ENCODE measurements at regions not wholly inside any gene's neighbourhood (a gene's known extent, or its start where the extent isn't known, plus 50 kb on each side); places are given as distances from the start of the nearest gene placed in this dataset.

GRCh38 chr10:3579845-3580244 is 205.2 kb downstream of the KLF6 start:
- no peak overlapping the region for H3K4me3 ChIP-seq
- ATAC-seq = no peak
- 19 to 23% (median 21%) methylated on average over 3 of the region's 3 CpGs for WGBS, 4 donors
- intact Hi-C loops (cut with DNase I) = no loop called here
- H3K9me3 ChIP-seq = no peaks in the 10 kb centered on the region
- no peaks in the 10 kb centered on the region for H3K36me3 ChIP-seq
- peaks cover 0 to 15% (median 6%) of the 10 kb centered on the region in 12 donors for H3K4me1 ChIP-seq
- H3K27ac ChIP-seq = no peak overlapping the region
- TF ChIP-seq POLR2A (IDR thresholded peaks at IDR 0.05) = no peak
- no peak for TF ChIP-seq CTCF (IDR thresholded peaks at IDR 0.05)
- DNase-seq = no peak
- H3K27me3 ChIP-seq = no peaks in the 10 kb centered on the region

- intact Hi-C loops (cut with DNase I) = no loop called here
- Histone ChIP-seq H3K9me3 (no peaks in the 10 kb centered on the region), H3K27me3 (no peaks in the 10 kb centered on the region)
These were observed 206.3 kb downstream of the KLF6 start for GRCh38 chr10:3578682-3579081.

GRCh38 chr10:3578159-3578558 is 206.8 kb downstream of the KLF6 start:
- DNase-seq (no peak), ATAC-seq (no peak)
- intact Hi-C loops (cut with DNase I) = no loop called here
- Histone ChIP-seq H3K4me3 (no peak overlapping the region), H3K9me3 (no peaks in the 10 kb centered on the region), H3K27me3 (no peaks in the 10 kb centered on the region), H3K4me1 (peaks cover 0 to 27% (median 8%) of the 10 kb centered on the region in 12 donors), H3K36me3 (no peaks in the 10 kb centered on the region), H3K27ac (no peak overlapping the region)
- no peak for TF ChIP-seq POLR2A (IDR thresholded peaks at IDR 0.05)
- TF ChIP-seq CTCF (IDR thresholded peaks at IDR 0.05) = no peak
- WGBS, 4 donors = 72 to 83% (median 78%) methylated on average over 3 of the region's 3 CpGs

More at GRCh38 chr10:3578682-3579081, 206.3 kb downstream of the KLF6 start:
- H3K4me3 ChIP-seq = no peak overlapping the region
- peaks cover 0 to 26% (median 8%) of the 10 kb centered on the region in 12 donors for H3K4me1 ChIP-seq
- DNase-seq = no peak
- no peak for TF ChIP-seq POLR2A (IDR thresholded peaks at IDR 0.05)
- no peak for TF ChIP-seq CTCF (IDR thresholded peaks at IDR 0.05)
- H3K36me3 ChIP-seq = no peaks in the 10 kb centered on the region
- ATAC-seq = no peak
- no peak overlapping the region for H3K27ac ChIP-seq

- no peak overlapping the region for H3K4me3 ChIP-seq
- H3K36me3 ChIP-seq = no peaks in the 10 kb centered on the region
- TF ChIP-seq POLR2A (IDR thresholded peaks at IDR 0.05) = no peak
- no peak for TF ChIP-seq CTCF (IDR thresholded peaks at IDR 0.05)
- DNase-seq = peak in 1 of 5 donors; percentile 33
- H3K27ac ChIP-seq = peak overlapping the region; percentile 10 to 67 (median 55)
- H3K27me3 ChIP-seq = no peaks in the 10 kb centered on the region
- peak; percentile 80 to 92 (median 86) for ATAC-seq
- intact Hi-C loops (cut with DNase I) = loop anchor here in 4 of 10 donors (5.0 kb wide), 4 partner anchors 47 to 208 kb away; no protein-coding TSS in a partner anchor
- no peaks in the 10 kb centered on the region for H3K9me3 ChIP-seq
- 21 to 34% (median 23%) methylated on average over 10 of the region's 10 CpGs for WGBS, 4 donors
- peaks cover 0 to 40% (median 15%) of the 10 kb centered on the region in 12 donors for H3K4me1 ChIP-seq
These were observed 210.6 kb downstream of the KLF6 start for GRCh38 chr10:3574451-3574850.

All from heart left ventricle (tissue), 16 donors.